G401.6 (cell line): ENCODE measurements at regions not wholly inside any gene's neighbourhood (a gene's known extent, or its start where the extent isn't known, plus 50 kb on each side); places are given as distances from the start of the nearest gene placed in this dataset.
"Not testable (repeated sequence)": the region's sequence is repeated elsewhere in the genome, so short reads cannot be mapped to it uniquely, and the experiment has no call there.

ENCODE experiments used
- FAIRE-seq: peaks from 2 replicates; lab custom pipeline; 2012; peaks lifted over from hg19 to GRCh38; lab: Jason Lieb, UNC

DNA sequence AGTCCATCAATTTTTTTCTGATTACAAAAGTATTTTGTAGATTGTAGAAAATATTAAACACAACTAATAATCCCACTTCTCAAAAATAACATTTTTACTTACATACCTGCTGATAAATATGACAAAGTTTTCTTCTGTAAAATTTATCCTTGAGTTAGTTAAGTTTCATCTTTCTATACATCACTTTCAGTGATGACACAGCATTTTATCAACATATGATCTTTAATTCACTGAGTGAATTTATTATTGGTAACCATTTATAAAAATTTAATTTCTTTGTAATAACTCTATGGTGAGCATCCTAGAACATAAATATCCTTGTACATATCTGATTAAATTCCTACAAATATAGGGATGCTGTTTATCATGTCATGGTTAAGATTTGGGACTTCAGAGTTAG is 385.0 kb upstream of the SLC35B3 start:
- no peak for FAIRE-seq

DNA sequence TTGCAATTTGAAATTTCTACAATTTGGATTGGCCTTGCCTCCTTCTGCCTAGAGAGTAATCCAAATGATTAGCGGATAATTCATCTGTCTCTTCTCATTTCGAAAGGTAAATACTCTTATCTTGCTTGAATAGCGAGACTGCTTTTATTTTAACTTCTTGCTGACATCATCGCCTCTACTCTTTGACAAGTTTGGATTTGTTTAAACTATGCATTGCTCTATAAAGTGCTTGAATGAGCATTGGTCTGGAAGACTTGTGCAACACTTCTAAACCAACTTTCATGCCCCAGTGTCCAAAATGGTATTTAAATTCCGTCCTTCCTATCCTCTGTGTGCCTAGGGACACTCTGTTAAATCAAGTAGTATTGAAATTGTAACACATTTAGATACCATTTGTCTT is 384.1 kb upstream of the SLC35B3 start:
- FAIRE-seq, result no peak

GRCh38 chr6:8814440-8815000 is 379.2 kb upstream of the SLC35B3 start:
- FAIRE-seq, result no peak

GRCh38 chr6:8810325-8810724 is 375.0 kb upstream of the SLC35B3 start:
- no peak for FAIRE-seq

DNA sequence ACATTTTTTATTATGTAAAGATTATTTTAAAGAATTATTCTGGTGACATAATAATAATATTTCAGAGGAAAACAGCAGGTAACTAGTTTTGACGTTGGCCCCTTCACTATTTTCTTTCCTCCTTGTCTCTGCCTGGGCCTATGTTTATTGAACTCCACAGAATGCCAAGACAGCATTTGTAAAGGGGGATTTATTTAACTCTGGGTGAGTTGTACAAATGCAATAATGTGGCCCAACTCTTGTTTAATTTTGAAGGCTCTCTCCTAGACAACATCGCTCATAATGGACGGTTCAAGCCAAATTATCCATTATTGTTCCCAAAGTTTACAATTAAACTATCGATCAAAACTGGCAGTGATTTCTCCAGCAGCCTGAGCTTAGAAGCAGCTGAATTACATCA is 374.3 kb upstream of the SLC35B3 start:
- no peak for FAIRE-seq

DNA sequence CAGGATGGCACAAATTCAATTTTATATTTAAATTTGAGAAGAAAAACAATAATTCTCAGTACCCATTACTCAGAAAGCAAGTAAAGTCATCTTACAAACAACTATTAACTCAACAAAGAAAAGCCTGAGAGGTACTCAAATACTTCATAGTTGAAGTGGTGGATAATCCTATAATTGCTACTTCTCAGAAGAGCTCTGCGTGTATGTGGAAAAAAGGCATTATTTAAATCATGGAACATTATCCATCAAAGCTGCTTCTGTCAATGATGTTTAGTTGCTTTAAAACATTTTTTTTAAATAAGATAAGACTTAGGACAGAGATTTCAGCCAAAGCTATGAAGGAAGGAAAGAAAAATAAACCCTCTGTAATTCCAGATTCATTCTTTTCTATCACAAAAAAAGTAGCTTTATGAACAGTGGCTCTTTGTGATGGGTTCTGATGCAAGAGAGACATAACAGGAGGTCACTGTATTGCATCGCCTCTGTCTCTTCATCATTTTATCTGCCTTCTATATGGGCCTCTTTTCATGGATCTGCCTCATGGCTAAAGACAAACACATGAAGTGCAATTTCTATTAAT is 367.9 kb upstream of the SLC35B3 start:
- no peak for FAIRE-seq

- not testable (repeated sequence) for FAIRE-seq
Measured at GRCh38 chr6:8802397-8802796, 367.1 kb upstream of the SLC35B3 start.

DNA sequence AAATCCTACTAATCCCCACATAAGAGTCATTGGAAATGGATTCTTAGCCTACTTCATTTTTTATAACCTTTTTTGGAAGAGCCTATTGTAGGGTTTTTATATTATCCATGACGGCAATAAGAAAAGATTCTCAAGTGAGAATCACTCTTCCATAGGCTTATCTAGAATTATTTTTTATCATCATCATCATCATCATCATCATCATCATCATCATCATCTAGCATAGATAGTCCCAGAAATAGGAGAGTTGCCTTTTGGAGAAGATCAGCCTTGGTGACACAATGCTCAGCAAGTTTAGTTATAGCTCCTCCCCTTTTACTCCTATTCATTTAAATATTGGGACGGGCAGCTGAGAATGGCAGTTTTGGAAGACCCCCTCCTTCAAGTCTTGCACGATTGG is 359.1 kb upstream of the SLC35B3 start:
- FAIRE-seq, result no peak

- FAIRE-seq, result no peak
Measured at GRCh38 chr6:8789878-8790277, 354.5 kb upstream of the SLC35B3 start.

GRCh38 chr6:8785223-8785622 is 349.9 kb upstream of the SLC35B3 start:
- no peak for FAIRE-seq

DNA sequence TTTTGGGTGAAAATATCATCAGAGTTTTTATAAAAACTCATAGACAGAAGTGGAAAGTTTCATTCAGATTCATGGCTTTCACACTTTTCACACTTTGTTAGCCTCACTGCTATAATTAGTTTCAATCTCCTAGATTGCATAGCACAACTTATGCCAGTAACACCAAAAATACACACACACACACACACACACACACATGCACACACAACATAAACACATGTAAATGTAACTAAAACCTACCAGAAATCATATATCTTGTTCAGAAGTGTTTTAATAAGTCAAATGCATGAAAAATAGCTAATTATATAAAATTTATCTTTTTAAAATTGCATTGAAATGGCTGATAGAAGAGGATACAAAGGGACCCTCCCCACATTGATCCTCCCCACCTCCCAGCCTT is 347.8 kb upstream of the SLC35B3 start:
- FAIRE-seq, result no peak

DNA sequence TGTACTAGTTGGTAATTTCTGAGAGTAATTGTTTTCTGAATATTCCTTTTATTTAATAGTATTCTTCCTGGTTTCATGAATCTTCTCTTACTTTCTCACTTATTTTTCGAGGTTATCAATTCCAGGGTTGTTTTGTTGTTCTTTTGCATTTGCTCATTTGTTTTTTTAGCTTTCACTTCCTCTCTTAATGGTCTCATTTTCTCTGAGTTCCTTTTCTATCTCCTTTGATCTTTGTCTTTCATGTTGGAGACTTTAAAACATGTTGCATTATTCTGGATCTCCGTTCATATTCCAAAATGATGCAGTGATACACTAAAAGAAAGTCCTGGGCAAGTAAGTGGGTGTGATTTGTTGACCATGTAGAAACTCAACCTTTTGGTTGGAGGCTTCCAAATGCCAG is 345.3 kb upstream of the SLC35B3 start:
- no peak for FAIRE-seq

GRCh38 chr6:8764733-8765132 is 329.4 kb upstream of the SLC35B3 start:
- FAIRE-seq, result no peak

- FAIRE-seq, result no peak
Measured at GRCh38 chr6:8760951-8761350, 325.6 kb upstream of the SLC35B3 start.

- no peak for FAIRE-seq
Measured at GRCh38 chr6:8758412-8758811, 323.1 kb upstream of the SLC35B3 start.

- FAIRE-seq, result no peak
Measured at GRCh38 chr6:8750627-8751026, 315.3 kb upstream of the SLC35B3 start.

- no peak for FAIRE-seq
Measured at GRCh38 chr6:8749465-8749864, 314.1 kb upstream of the SLC35B3 start.

DNA sequence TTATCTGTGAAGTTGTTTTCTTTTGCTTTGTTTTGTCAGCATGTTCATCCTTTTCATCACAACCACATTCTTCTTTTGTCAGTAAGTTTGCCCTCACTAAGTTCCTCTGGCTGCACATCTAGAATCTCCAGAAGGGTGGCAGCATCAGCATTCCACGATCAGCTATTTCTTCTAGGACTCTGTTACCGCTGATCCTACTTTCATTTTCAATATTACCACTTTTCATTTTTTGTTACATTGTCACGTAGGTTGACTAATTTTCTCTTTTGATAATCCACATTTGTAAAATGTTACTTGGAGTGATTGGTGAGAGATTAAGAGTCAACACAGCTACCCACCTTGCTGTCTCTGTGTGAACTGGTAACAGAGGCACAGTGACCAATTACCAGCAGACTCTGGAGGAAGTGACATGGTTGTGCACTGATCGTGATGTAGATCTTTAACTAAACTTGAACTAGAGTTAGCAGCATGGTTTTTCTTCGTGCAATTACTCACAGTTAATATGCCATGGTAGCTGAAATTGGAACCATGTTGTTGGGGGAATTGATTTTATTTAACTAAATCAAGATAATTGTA is 307.9 kb upstream of the SLC35B3 start:
- FAIRE-seq, result no peak

DNA sequence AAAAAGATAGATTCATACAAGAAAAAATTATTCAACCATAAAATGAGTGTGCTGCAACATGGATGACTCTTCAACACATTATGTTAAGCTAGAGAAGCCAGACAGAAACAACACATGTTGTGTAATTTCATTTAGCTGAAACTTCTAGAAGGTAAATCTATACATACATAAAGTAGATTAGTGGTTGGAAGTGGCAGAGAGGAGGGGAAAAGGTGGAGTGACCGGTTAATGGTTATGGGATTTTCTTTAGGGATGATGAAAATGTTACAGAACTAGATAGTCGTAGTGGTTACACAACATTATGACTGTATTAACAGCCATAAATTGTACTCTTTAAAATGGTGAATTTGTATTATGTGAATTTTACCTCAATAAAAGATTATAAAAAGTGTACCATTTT is 304.1 kb upstream of the SLC35B3 start:
- FAIRE-seq, result no peak

DNA sequence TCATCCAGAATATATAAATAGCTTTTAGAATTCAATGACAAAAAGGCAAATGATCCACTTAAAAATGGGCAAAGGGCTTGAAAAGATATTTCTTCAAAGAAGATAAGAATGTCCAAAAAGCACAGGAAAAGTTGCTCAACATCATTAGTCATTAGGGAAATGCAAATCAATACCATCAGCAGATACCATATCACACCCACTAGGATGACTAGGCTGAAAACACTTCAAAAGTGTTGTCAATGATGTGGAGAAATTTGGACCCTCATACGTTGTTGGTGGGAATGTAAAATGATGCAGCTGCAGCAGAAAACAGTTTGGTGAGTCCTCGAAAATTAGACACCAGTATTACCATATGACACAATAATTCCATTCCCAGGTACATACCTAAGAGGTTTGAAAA is 303.6 kb upstream of the SLC35B3 start:
- FAIRE-seq, result no peak

DNA sequence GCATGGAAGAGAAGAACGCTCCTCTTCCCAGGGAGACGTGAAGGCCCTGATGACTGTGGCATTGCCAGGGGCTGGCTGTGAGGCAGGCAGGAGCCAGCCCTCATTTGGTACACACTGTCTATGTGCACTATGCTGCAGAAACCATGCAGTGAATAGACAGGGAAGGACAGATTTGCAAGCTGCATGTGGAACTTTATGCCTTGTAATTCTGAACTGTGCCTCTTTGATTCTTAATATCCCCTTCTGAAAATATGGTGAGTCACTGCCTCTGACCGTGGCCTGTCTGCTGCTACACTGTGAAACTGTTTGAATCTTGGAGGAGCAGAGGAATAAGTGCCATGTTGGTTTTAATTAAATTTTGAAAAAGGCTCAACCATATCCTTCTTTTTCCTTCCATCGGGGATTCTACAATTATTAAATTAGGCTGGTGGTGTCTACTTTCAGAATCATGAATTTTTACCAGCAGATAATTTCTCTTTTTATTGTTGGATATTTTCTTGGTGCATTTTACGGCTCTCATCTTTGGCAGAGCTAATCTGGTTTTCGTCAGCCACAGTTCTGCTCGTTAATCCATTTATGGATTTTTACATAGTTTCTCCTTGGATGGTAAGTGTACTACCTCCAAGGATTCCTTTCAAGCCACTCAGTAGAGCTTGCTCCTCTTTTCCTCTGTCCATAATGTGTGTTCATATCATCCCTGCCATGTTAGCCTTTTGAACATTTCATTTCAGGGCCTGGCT is 301.0 kb upstream of the SLC35B3 start:
- no peak for FAIRE-seq

- FAIRE-seq, result no peak
Measured at GRCh38 chr6:8733879-8734278, 298.5 kb upstream of the SLC35B3 start.

DNA sequence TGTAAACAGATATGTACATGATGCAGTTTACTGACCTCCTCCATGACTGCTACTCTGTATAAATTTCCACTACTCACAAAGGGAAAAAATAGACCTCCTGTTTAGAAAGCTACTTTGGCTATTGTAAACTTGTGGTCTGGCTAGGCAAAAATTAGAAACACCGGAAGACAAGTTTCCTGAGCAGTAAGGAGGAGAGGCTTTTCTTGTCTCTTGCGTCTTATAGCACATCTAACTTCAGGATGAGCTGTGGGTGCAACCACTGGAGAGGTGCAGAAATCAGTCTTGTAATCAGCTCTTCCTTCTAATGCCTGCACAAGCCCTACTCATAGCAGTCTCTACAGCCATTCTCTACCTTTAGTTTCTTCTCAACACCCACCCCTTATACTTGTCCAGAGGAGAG is 296.5 kb upstream of the SLC35B3 start:
- FAIRE-seq, result no peak
